ENCODE measurements at regions not wholly inside any gene's neighbourhood (a gene's known extent, or its start where the extent isn't known, plus 50 kb on each side); places are given as distances from the start of the nearest gene placed in this dataset.

DNA sequence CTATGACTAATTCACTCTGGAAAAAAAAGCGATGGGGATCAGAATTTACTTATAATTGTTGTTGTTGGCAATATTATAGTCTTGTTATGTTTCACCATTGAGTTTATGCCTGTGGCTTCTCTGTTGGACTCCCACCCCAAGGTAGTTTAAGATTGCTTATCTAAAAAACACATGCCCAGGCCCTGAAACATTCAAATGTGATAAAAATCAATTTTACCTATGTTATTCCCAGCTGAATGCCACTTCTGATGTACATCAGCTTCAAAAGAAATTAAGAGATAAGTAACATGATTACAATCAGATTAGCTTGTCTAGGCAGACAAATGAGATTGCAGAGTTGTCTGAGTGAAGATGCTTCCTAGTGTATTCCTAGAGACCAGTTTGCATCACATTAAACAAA lies 484.7 kb downstream of the PCDH7 start:
- Histone ChIP-seq H2BK120ac (ENCODE audit: low read depth, low read length, poor library complexity, severe bottlenecking) (no peak overlapping the region), H3K23me2 (ENCODE audit: insufficient read length, low read depth, low read length, poor library complexity, severe bottlenecking) (no peaks in the 10 kb centered on the region), H2BK12ac (ENCODE audit: insufficient read length, low read depth, low read length) (no peak overlapping the region), H2BK15ac (ENCODE audit: low read depth, low read length) (no peak overlapping the region), H3K4me1 (ENCODE audit: insufficient read depth, low read length) (no peaks in the 10 kb centered on the region), H3K79me1 (ENCODE audit: insufficient read depth, low read depth, low read length, poor library complexity, severe bottlenecking) (no peaks in the 10 kb centered on the region), H3K14ac (ENCODE audit: insufficient read depth, low read length) (no peak overlapping the region), H4K20me1 (ENCODE audit: control insufficient read depth, insufficient read depth, insufficient read length) (no peaks in the 10 kb centered on the region), H3K27ac (ENCODE audit: insufficient read length, low read depth, low read length) (no peak overlapping the region), H3K9ac (ENCODE audit: extremely low read depth, insufficient read length, low read length) (no peak overlapping the region), H3K18ac (ENCODE audit: insufficient read length, low read depth, low read length) (no peak overlapping the region), H2AFZ (ENCODE audit: low read length) (no peak overlapping the region), H2BK20ac (ENCODE audit: low read depth, low read length, poor library complexity, severe bottlenecking) (no peak overlapping the region), H3T11ph (ENCODE audit: low read length) (no peak overlapping the region), H3K9me3 (ENCODE audit: control insufficient read depth, low read depth, low read length) (no peaks in the 10 kb centered on the region), H4K5ac (ENCODE audit: insufficient read length, low read depth, low read length) (no peak overlapping the region), H3K4me2 (ENCODE audit: insufficient read depth, insufficient read length, low read length) (no peak overlapping the region), H2BK5ac (ENCODE audit: insufficient read length, low read length) (no peak overlapping the region), H3K79me2 (ENCODE audit: insufficient read depth, low read length) (no peaks in the 10 kb centered on the region), H3K27me3 (ENCODE audit: insufficient read depth, low read length) (no peaks in the 10 kb centered on the region), H3K56ac (ENCODE audit: insufficient read length, low read depth, low read length) (no peak overlapping the region), H2AK5ac (ENCODE audit: insufficient read length, low read length) (no peak overlapping the region), H3K4ac (ENCODE audit: low read depth, low read length) (no peak overlapping the region), H4K91ac (ENCODE audit: insufficient read length, low read depth, low read length) (no peak overlapping the region), H3K23ac (ENCODE audit: insufficient read length, low read depth, low read length) (no peak overlapping the region), H4K8ac (replicated peaks; ENCODE audit: insufficient read length, low read depth, low read length) (no peak overlapping the region)
- no CpG with 5 or more reads among the region's 1 CpG for WGBS (ENCODE audit: extremely low coverage, insufficient read length, low lambda C conversion rate)
- no peak for DNase-seq
- Mint-ChIP-seq H3K27ac (no peak overlapping the region), H3K4me1 (peaks cover under 1% of the 10 kb centered on the region in 2 experiments; a peak in 3 of 4 replicates), H3K36me3 (ENCODE audit: insufficient read depth in 1 of 3, low read depth in 3 of 3) (peaks cover 8 to 19% (median 14%) of the 10 kb centered on the region in 3 experiments), H3K4me3 (no peak overlapping the region), H3K27me3 (ENCODE audit: low read depth) (0 out of 2 replicates have a peak, but pooled peaks cover 2% of the 10 kb centered on the region), H3K9me3 (peaks cover 8 to 17% of the 10 kb centered on the region in 2 experiments)
- TF ChIP-seq, protein P1, sequence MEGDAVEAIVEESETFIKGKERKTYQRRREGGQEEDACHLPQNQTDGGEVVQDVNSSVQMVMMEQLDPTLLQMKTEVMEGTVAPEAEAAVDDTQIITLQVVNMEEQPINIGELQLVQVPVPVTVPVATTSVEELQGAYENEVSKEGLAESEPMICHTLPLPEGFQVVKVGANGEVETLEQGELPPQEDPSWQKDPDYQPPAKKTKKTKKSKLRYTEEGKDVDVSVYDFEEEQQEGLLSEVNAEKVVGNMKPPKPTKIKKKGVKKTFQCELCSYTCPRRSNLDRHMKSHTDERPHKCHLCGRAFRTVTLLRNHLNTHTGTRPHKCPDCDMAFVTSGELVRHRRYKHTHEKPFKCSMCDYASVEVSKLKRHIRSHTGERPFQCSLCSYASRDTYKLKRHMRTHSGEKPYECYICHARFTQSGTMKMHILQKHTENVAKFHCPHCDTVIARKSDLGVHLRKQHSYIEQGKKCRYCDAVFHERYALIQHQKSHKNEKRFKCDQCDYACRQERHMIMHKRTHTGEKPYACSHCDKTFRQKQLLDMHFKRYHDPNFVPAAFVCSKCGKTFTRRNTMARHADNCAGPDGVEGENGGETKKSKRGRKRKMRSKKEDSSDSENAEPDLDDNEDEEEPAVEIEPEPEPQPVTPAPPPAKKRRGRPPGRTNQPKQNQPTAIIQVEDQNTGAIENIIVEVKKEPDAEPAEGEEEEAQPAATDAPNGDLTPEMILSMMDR (conservative IDR thresholded peaks at IDR 0.05), result no peak

All from H9 (cell line).